Stromal cell of bone marrow (primary cell): ENCODE measurements at regions not wholly inside any gene's neighbourhood (a gene's known extent, or its start where the extent isn't known, plus 50 kb on each side); places are given as distances from the start of the nearest gene placed in this dataset.
"Not testable (repeated sequence)": the region's sequence is repeated elsewhere in the genome, so short reads cannot be mapped to it uniquely, and the experiment has no call there.

Source experiments
- DNase-seq: peaks from one replicate; pipeline ENCODE4 v3.0.0-alpha.2; 2012; ENCODE audit warnings: low read depth

GRCh38 chr20:51187261-51187660 is 164.4 kb upstream of the KCNG1 start:
- no peak for DNase-seq

DNA sequence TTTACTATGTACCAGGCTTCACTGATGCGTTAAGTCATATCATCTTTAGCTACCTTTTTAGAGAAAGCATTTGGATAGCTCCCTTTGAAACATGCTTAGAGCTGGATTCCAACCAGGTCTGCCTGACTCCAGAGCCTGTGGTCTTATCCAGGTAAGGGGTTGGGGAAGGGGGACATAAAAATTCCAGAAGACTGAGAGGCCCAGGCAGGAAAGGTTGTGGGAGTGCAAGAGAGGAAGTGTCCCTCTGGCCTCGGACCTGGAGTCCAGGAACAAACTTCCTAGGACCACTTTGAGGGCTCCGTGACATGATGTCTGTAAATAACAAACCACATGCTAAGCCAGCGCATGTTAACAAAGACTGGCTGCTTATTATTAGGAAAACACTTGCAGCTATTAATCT is 163.0 kb upstream of the KCNG1 start:
- no peak for DNase-seq

- DNase-seq: no peak
These were observed 162.4 kb upstream of the KCNG1 start for GRCh38 chr20:51185277-51185676.

DNA sequence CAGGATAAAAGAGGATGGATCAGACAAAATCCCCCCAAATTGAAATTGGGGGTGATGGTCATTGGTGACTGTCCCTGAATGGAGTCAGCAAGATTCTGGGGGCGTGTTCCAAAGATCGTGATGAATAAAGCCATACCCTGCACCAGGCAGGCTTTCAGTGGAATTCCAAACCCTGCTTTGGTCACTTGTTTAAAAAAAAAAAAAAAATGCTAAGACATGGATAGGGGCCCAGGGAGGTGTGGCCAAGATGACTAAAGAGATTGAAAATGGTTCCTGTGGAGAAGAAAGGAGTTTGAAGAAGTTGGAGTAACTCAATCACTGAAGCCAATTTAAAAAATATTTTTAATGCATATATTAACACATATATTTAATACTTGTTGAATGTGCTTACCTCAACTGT is 161.4 kb upstream of the KCNG1 start:
- DNase-seq: peak; percentile 28

- DNase-seq: no peak
These were observed 160.5 kb upstream of the KCNG1 start for GRCh38 chr20:51183451-51183850.

DNA sequence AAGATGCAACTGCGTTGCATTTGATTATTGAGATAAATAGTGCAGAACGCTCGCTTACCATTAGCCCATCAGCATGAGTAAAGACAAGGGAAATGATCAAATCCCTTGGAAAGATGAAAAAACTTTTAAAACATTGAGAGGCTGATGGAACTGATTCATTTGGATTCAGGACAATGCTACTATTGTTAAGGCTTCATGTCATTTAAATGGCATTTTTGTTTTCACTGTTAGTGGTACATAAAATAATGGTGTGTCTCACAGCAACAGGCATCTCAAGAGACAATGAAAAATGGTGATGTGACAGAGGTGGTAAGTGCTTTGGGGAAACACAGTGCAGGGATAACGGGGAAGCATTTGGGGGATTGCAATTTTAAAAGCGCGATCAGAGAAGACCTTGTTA is 159.7 kb upstream of the KCNG1 start:
- no peak for DNase-seq

DNA sequence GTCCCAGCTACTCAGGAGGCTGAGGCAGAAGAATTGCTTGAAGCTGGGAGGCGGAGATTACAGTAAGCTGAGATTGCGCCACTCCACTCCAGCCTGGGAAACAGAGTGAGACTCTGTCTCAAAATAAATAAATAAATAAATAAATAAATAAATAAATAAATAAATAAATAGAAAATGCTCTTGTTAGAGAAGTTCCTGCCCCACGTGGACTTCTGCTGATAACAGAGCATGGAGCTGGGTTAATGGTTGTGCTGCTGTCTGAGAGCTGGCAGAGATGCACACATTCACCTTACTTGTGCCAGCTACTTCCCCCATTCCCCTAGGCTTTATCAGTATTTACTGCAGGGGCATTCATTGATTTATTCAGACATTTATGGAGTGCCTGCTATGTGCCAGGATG is 155.2 kb upstream of the KCNG1 start:
- DNase-seq: no peak

DNA sequence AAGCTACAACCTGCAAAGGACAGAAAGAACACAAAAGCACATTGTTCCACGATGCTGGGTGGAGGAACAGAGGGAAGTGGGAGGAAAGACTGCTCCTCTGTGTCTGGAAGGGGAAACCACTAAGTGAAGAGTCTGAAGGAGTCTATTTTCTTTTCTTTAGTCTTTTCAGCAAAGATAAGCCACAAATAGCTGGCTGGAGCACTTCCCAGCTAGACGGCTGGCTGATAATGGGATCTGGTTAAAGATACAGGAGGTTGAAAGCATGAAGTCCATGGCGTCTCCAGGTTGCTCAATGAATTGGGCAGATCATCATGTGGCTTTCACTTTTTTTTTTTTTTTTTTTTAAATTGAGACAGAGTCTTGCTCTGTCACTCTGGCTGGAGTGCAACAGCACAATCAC is 154.0 kb upstream of the KCNG1 start:
- DNase-seq: no peak

DNA sequence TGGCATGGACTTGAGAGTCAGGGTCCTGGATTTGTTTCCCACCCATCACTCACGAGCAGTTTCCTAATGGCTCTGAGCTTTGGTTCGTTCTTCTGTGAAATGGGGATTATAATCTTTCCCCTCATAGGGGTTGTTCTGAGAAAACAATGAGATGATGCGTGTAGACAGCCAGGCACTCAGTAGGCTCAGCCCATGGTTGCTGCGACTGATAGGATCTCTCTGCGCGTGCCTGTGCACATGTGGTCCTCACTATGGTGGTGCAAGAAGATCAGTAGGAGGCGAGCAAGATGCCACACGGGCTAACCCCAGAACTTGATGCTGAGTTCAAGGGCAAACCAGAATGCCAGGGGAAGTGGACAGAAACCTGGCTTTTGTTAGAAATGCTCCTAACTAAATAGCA is 153.5 kb upstream of the KCNG1 start:
- no peak for DNase-seq

DNA sequence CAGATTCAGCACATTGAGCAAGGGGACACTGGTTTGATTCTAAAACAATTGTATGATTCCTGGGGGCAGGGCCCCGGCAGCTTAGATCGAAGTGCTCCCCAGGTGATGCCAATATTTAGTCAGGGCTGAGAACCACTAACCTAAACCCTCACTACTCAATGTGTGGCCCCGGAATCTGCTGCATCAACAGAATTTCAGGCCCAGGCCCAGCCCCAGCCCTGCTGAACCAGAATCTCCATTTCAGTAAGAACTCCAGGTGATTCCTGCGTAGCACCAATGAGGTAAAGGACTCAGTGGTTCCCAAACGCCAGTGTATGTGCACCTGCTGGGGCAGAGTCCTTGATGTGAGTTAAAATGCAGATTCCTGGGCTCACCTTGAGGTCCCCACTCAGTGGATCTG is 152.8 kb upstream of the KCNG1 start:
- no peak for DNase-seq

DNA sequence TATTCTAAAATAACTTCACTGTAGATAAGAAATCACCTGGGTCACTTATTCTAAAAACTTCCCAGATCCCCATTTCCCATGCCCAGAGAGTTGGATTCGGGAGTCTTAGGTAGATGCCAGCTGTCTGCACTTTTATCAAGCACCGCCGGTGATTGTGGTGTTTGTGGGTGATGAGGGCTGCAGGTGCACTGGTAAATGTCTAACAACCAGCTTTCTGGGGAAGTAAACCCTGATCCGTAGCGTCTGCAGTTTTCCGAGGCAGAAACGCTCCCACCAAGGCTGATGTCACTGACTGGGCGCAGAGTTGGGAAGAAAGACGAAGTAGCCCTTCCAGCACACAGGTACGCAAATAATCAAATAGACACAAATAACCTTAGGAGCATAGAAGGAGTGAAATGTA is 152.2 kb upstream of the KCNG1 start:
- no peak for DNase-seq

DNA sequence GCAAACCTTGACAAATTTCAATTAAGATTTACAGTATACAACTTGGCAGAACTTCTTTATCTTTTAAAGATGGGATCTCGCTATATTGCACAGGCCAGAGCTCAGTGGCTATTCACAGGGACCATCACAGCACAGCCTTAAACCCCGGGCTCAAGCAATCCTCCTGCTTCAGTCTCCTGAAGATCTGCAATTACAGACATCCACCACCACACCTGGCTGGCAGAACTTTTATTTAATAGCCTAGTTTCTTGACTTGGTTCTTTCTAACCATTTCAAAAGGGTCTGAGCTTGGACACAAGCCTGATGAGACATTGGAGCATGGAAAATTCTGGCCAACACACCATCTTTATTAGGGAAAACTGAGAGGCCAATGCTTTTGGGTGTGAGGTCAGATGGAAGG is 151.6 kb upstream of the KCNG1 start:
- no peak for DNase-seq

DNA sequence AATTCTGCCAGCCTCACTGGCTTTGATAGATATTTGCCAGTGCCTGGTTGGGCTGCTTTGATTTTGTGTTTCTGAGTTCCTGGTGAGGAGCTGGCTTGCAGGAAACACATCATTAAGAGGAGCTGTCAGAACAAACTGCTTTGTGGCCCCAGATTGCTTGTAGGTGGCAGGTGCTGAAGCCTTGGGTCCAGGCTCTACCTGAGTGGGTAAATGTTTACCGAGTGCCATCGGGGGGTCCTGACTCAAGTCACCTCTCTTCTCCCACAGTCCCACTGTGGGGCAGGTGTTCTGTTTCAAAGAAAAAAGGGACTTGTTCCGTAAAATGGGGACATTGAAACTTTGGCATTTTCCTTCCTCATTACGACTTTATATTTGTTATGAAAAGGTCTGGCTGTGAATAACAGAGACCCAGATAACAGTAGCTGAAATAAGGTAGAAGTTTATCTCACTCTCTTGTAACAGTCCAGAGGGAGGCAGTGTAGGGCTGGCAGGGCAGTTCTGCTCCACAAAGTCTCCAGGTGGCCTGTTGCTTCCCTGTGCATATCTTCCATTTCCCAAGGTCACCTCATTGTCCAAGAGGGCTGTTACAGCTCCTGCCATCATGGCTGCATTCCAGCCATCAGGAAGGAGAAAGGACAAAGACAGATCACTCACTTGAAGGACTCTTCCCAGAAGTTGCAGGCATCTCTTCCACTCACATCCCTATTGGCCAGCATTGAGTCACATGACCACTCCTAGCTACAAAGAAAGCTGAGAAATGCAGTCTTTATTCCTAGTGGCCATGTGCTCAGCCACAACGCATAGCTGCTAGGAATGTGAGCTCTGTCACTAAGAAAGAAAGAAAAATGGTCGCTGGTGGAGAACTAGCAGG is 149.9 kb upstream of the KCNG1 start:
- DNase-seq: no peak

DNA sequence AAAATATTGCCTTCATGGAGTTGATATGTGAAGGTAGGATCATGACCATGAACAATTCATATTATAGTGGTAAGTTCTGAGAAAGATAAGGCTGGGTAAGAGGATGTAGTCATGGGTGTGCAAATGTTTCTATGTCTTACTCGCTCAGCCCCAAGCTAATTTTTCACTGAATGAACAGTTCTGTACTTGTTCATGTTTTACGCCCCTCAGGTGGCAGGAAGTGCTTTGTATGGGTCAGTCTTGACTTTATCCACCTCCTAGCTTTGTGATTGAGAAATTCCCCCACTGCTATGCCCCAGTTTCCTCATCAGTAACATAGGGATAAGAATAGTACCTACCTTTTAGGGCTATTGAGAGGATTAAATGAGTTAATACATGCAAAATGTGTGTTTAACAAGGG is 148.2 kb upstream of the KCNG1 start:
- no peak for DNase-seq

DNA sequence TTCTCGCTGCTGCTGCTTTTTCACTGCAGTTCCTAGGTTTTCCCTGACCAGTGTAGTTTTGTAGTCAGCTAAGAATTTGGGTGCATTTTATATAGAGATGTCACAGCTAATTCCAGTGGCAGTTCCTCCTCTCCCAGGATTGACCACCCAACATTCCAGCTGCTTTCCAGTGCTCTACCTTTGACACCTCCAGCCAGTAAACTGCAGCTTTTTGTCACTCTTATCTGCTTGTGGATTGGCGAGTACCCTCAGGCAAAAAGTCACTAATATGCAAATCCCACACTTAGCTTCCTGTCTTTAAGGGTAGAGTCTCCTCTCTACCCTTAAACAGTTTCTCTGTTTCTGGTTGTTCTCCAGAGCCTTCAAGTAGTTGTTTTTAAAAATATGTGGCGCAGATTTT is 146.9 kb upstream of the KCNG1 start:
- no peak for DNase-seq

DNA sequence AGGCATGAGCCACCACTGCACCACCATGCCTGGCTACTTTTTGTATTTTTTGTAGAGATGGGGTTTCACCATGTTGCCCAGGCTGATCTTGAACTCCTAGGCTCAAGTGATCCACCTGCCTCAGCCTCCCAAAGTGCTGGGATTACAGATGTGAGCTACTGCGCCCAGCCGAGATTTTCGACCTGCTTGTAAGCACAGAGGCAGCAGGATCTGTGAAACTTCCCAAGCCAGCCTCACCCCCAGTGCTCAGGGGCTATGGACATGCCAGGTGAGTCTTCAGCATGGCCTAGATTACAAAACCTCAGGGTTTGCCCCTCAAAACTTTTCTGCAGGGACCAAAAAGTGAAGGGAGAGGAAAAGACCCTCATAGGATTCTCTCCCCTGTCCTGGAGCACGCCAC is 145.0 kb upstream of the KCNG1 start:
- DNase-seq: not testable (repeated sequence)

DNA sequence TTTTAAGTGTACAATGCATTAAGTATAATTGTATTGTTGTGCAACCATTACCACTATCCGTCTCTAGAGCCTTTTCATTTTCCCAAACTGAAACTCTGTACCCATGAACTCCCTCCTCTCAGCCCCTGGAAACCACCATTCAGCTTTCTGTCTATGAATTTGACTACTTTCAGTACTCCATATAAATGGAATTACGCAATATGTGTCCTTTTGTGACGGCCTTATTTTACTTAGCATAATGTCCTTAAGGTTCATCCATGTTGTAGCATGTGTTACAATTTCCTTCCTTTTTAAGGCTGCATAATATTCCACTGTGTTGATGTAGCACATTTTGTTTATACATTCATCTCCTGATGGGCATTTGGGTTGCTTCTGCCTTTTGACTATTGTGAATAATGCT is 143.6 kb upstream of the KCNG1 start:
- no peak for DNase-seq

GRCh38 chr20:51165131-51165530 is 142.2 kb upstream of the KCNG1 start:
- DNase-seq: no peak

- DNase-seq: no peak
These were observed 141.8 kb upstream of the KCNG1 start for GRCh38 chr20:51164731-51165130.

GRCh38 chr20:51163996-51164600 is 141.2 kb upstream of the KCNG1 start:
- DNase-seq: no peak

DNA sequence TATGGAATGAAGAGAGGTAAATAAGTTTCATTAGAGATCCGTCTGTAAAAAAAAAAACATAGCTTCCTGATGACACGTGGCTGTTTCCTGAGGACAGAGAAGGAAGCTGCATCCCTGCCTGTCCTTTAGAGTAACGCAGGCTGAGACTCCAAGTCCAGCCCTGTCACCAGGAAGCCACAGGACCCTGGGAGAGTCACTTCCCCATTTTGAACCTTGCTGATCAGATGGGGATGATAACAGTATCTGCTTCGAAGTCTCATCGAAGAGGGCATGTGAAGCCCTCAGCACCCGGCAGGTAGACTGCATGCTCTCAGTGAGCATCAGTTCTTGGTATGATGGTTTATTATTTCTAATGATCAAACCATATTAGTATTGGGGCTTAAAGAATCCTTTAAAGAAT is 139.1 kb upstream of the KCNG1 start:
- DNase-seq: no peak

GRCh38 chr20:51160821-51161220 is 137.9 kb upstream of the KCNG1 start:
- DNase-seq: no peak

DNA sequence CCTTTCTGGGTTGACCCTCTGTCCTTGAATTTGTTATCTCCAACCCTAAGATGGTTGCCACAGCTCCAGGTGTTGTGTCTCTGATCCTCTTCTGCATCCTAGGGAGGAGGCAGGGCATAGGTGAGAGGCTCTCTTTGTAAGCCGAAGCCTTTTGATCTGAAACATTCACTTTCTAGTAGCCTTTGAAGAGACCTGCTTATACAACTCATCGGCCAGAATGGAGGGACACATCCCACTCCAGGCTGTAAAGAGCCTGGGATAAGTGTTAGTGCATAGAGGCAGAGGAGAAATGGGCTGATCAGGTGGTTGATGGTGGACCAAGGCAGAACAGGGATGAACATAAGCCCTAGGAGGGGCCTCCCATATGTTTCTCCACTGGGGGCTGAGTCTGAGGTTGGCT is 137.1 kb upstream of the KCNG1 start:
- no peak for DNase-seq

DNA sequence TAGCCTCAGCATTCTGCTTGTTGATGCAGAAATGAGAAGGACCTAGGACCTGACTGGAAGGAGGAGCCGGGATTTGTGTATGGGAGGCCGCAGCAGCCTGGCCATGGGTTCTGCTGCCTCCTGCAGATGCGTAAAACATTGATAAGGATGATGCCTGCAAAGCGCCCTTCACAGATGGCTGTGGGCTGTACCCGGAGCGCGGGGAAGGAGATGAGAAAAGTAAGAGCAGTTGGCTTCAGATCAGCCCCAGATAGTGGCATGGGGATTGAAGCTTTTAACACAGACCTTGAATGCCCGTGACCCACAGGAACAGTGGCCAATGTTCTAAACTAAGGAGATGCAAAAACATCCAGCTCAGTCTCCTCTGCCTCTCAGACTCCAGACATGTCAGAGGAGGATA is 136.4 kb upstream of the KCNG1 start:
- no peak for DNase-seq
